ENCODE measurements at regions not wholly inside any gene's neighbourhood (a gene's known extent, or its start where the extent isn't known, plus 50 kb on each side); places are given as distances from the start of the nearest gene placed in this dataset.

- TF ChIP-seq, protein P1, sequence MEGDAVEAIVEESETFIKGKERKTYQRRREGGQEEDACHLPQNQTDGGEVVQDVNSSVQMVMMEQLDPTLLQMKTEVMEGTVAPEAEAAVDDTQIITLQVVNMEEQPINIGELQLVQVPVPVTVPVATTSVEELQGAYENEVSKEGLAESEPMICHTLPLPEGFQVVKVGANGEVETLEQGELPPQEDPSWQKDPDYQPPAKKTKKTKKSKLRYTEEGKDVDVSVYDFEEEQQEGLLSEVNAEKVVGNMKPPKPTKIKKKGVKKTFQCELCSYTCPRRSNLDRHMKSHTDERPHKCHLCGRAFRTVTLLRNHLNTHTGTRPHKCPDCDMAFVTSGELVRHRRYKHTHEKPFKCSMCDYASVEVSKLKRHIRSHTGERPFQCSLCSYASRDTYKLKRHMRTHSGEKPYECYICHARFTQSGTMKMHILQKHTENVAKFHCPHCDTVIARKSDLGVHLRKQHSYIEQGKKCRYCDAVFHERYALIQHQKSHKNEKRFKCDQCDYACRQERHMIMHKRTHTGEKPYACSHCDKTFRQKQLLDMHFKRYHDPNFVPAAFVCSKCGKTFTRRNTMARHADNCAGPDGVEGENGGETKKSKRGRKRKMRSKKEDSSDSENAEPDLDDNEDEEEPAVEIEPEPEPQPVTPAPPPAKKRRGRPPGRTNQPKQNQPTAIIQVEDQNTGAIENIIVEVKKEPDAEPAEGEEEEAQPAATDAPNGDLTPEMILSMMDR (IDR thresholded peaks at IDR 0.05; ENCODE audit: poor library complexity, severe bottlenecking), result no peak
- TF ChIP-seq RAD21 (conservative IDR thresholded peaks at IDR 0.05) (peak; percentile 20), TAF1 (IDR thresholded peaks at IDR 0.05; ENCODE audit: low read depth) (no peak), EZH2 (IDR thresholded peaks at IDR 0.05; ENCODE audit: borderline replicate concordance, insufficient read depth, low read length, poor library complexity, severe bottlenecking) (no peak), REST (IDR thresholded peaks at IDR 0.05; ENCODE audit: borderline replicate concordance) (peak; percentile 33)
Measured at GRCh38 chr16:60922920-60923319, 1113.3 kb downstream of the CDH8 start.

All from neural cell (in vitro differentiated cells).